Right lobe of liver (tissue), 4 donors: ENCODE measurements at regions not wholly inside any gene's neighbourhood (a gene's known extent, or its start where the extent isn't known, plus 50 kb on each side); places are given as distances from the start of the nearest gene placed in this dataset.

ENCODE experiments used
- POLR2A ChIP-seq: fragments of 450-650 bp; IDR thresholded peaks from one replicate; pipeline ENCODE4 v1.6.1; 2017; ENCODE audit warnings: antibody characterized with exemption, mild to moderate bottlenecking
- TF ChIP-seq, protein P1 (sequence below), 4 donors: fragments of 200-600 bp in 3 of 4; fragments of 450-650 bp in 1 of 4; IDR thresholded peaks; one replicate each; pipeline versions ENCODE4 v1.5.1 to v1.8.0; 2016 to 2022; ENCODE audit warnings: antibody characterized with exemption in 4 of 4, mild to moderate bottlenecking in 2 of 4
- donor health status: DM: no; HTN: no; CAD: no.
- donor health status: DM: no; HTN: no; CAD: no.
- donor health status: DM: no; HTN: yes; CAD: no.

DNA sequence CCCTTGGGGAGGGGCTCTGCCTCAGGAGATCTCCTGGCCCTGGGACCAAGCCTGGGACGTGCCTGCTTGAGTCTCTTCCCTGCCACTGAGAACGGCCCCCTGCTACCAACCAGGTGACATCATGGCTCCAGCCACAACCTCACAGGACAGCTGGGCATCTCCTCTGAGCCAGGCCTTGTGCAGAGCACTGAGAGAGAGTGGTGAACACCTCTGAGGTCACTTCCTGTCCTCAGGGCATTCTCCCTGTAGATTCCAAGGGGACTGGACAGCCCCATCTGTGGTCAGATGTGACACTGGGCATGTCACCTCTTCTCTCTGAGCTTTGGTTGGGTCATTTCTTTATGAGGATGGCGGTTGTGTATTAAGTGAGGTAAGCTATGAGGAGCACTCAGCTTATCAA is 172.0 kb downstream of the MELK start:
- TF ChIP-seq, protein P1, sequence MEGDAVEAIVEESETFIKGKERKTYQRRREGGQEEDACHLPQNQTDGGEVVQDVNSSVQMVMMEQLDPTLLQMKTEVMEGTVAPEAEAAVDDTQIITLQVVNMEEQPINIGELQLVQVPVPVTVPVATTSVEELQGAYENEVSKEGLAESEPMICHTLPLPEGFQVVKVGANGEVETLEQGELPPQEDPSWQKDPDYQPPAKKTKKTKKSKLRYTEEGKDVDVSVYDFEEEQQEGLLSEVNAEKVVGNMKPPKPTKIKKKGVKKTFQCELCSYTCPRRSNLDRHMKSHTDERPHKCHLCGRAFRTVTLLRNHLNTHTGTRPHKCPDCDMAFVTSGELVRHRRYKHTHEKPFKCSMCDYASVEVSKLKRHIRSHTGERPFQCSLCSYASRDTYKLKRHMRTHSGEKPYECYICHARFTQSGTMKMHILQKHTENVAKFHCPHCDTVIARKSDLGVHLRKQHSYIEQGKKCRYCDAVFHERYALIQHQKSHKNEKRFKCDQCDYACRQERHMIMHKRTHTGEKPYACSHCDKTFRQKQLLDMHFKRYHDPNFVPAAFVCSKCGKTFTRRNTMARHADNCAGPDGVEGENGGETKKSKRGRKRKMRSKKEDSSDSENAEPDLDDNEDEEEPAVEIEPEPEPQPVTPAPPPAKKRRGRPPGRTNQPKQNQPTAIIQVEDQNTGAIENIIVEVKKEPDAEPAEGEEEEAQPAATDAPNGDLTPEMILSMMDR (IDR thresholded peaks at IDR 0.05) = no peak
- TF ChIP-seq POLR2A = no peak
